HCT116 (cell line): ENCODE measurements at regions not wholly inside any gene's neighbourhood (a gene's known extent, or its start where the extent isn't known, plus 50 kb on each side); places are given as distances from the start of the nearest gene placed in this dataset.

Experiments
- ATAC-seq: fragments of 200-7000 bp; cut with Tn5 transposase; 2 replicates; pipeline ENCODE4 v1.9.1; 2020; ENCODE audit warnings: mild to moderate bottlenecking, moderate library complexity
- BruUV-seq: library from RNA; stranded (reverse); fragments of 400-500 nt; replicated peaks from 2 replicates; lab custom pipeline; 2021; lab: Mats Ljungman, UMichigan
- CTCF ChIA-PET: fragments of 300-600 bp; sonication (Branson Sonifier 250); formaldehyde crosslinking; loops from one replicate; lab custom pipeline; 2021; ENCODE audit warnings: antibody characterized with exemption; lab: Charles Lee
- POLR2A ChIA-PET: fragments of 300-600, 350-600 bp; sonication (Branson Sonifier 250); formaldehyde crosslinking; loops from one replicate; lab custom pipeline; 2021; ENCODE audit warnings: antibody characterized with exemption; lab: Charles Lee
- RAD21 ChIA-PET, 2 experiments: fragments of 300-600 bp; sonication (Branson Sonifier 250); formaldehyde crosslinking; loops; one replicate each; lab custom pipeline; 2023; ENCODE audit warnings: low total read pairs in 2 of 2; ENCODE audit not compliant: uncharacterized antibody in 2 of 2, unreplicated experiment in 2 of 2, low non-redundant PET in 1 of 2; lab: Charles Lee
- DNase-seq: peaks from one replicate; pipeline ENCODE4 v3.0.0-alpha.2; 2010; ENCODE audit warnings: low read depth, low spot score
- H2AFZ ChIP-seq: fragments of 200-600 bp; shearing (Covaris generic), sonication (generic); 2 replicates; pipeline ENCODE4 v1.6.1; 2017; ENCODE audit warnings: low read depth, mixed run types, mixed read lengths, antibody characterized with exemption, low read length; ENCODE audit not compliant: poor library complexity, severe bottlenecking
- H3K27ac ChIP-seq: 2 replicates; pipeline ENCODE4 v1.5.1; 2012; ENCODE audit warnings: low read depth, low read length
- H3K27me3 ChIP-seq: fragments of 200-600 bp; sonication (generic); 2 replicates; pipeline ENCODE4 v1.6.1; 2016; ENCODE audit warnings: mixed run types, low read length, mixed read lengths; ENCODE audit not compliant: insufficient read depth
- H3K36me3 ChIP-seq, 2 experiments: fragments of 200-500 bp in 1 of 2; fragments of 200-600 bp in 1 of 2; sonication (Bioruptor generic) in 1 of 2; sonication (generic) in 1 of 2; 2 replicates each; pipeline versions ENCODE4 v1.5.1 to v1.6.1; 2014 to 2016; ENCODE audit warnings: low read length in 2 of 2, inconsistent platforms in 1 of 2, mixed read lengths in 1 of 2, mixed run types in 1 of 2; ENCODE audit not compliant: insufficient read depth in 2 of 2, control insufficient read depth in 1 of 2
- H3K4me1 ChIP-seq, 2 experiments: fragments of 200-600 bp in 1 of 2; sonication (generic) in 1 of 2; 2 replicates each; pipeline versions ENCODE4 v1.5.1 to v1.6.1; 2012 to 2017; ENCODE audit warnings: low read length in 2 of 2, inconsistent platforms in 1 of 2, mild to moderate bottlenecking in 1 of 2, mixed read lengths in 1 of 2, mixed run types in 1 of 2, moderate library complexity in 1 of 2; ENCODE audit not compliant: insufficient read depth in 2 of 2, control insufficient read depth in 1 of 2
- H3K4me2 ChIP-seq: fragments of 200-600 bp; sonication (generic); 2 replicates; pipeline ENCODE4 v1.6.1; 2017; ENCODE audit warnings: mixed run types, low read length, mixed read lengths
- H3K4me3 ChIP-seq, 2 experiments: fragments of 200-600 bp in 1 of 2; sonication (generic) in 1 of 2; replicated peaks in 1 of 2; 2 replicates each; pipeline ENCODE4 v1.5.1; 2011 to 2016; ENCODE audit warnings: low read length in 2 of 2, control low read depth in 1 of 2, low read depth in 1 of 2, mild to moderate bottlenecking in 1 of 2, mixed read lengths in 1 of 2, mixed run types in 1 of 2
- H3K79me2 ChIP-seq: fragments of 200-600 bp; sonication (generic); 2 replicates; pipeline ENCODE4 v1.6.1; 2017; ENCODE audit warnings: mild to moderate bottlenecking, mixed run types, low read length, moderate library complexity, mixed read lengths; ENCODE audit not compliant: insufficient read depth
- H3K9ac ChIP-seq: fragments of 200-600 bp; sonication (generic); 2 replicates; pipeline ENCODE4 v1.6.1; 2016; ENCODE audit warnings: low read length, mixed read lengths
- H3K9me2 ChIP-seq: fragments of 200-600 bp; sonication (generic), shearing (Covaris generic); 2 replicates; pipeline ENCODE4 v1.6.1; 2017; ENCODE audit warnings: mixed run types, mild to moderate bottlenecking, moderate library complexity; ENCODE audit not compliant: insufficient read depth
- H3K9me3 ChIP-seq, 2 experiments: fragments of 200-500 bp in 1 of 2; fragments of 200-600 bp in 1 of 2; sonication (Bioruptor generic) in 1 of 2; sonication (generic) in 1 of 2; 2 replicates each; pipeline ENCODE4 v1.6.1; 2014 to 2017; ENCODE audit warnings: low read length in 2 of 2, mixed read lengths in 2 of 2, inconsistent platforms in 1 of 2, low read depth in 1 of 2, mild to moderate bottlenecking in 1 of 2, mixed run types in 1 of 2, moderate library complexity in 1 of 2; ENCODE audit not compliant: control insufficient read depth in 1 of 2, insufficient read depth in 1 of 2
- H4K20me1 ChIP-seq: fragments of 200-600 bp; sonication (generic), shearing (Covaris generic); 2 replicates; pipeline ENCODE4 v1.6.1; 2017; ENCODE audit warnings: mixed run types, mild to moderate bottlenecking, moderate library complexity; ENCODE audit not compliant: insufficient read depth
- ATF3 ChIP-seq: IDR thresholded peaks from 2 replicates; pipeline ENCODE4 v1.6.1; 2012
- CBX3 ChIP-seq: IDR thresholded peaks from 2 replicates; pipeline ENCODE4 v1.6.1; 2012; ENCODE audit warnings: low read depth
- CEBPB ChIP-seq: IDR thresholded peaks from 2 replicates; pipeline ENCODE4 v1.6.1; 2012; ENCODE audit warnings: low read depth
- EGR1 ChIP-seq: IDR thresholded peaks from 2 replicates; pipeline ENCODE4 v1.6.1; 2012; ENCODE audit warnings: low read depth
- ELF1 ChIP-seq: IDR thresholded peaks from 2 replicates; pipeline ENCODE4 v1.6.1; 2012; ENCODE audit warnings: low read depth, borderline replicate concordance
- EZH2 ChIP-seq: fragments of 200-600 bp; sonication (generic); IDR thresholded peaks from 2 replicates; pipeline ENCODE4 v1.6.1; 2017; ENCODE audit warnings: antibody characterized with exemption, mixed run types
- EZH2phosphoT487 ChIP-seq: fragments of 200-600 bp; IDR thresholded peaks from 2 replicates; pipeline ENCODE4 v1.6.1; 2018; ENCODE audit warnings: antibody characterized with exemption, borderline replicate concordance
- FOSL1 ChIP-seq: IDR thresholded peaks from 2 replicates; pipeline ENCODE4 v1.6.1; 2012; ENCODE audit warnings: low read depth
- MAX ChIP-seq: IDR thresholded peaks from 2 replicates; pipeline ENCODE4 v1.6.1; 2012
- POLR2AphosphoS5 ChIP-seq: IDR thresholded peaks from 2 replicates; pipeline ENCODE4 v1.6.1; 2011; ENCODE audit warnings: mild to moderate bottlenecking, low read depth, low read length, moderate library complexity
- RAD21 ChIP-seq: IDR thresholded peaks from 2 replicates; pipeline ENCODE4 v1.6.1; 2012; ENCODE audit warnings: low read depth, mild to moderate bottlenecking
- SIN3A ChIP-seq: IDR thresholded peaks from 2 replicates; pipeline ENCODE4 v1.6.1; 2012; ENCODE audit warnings: low read depth
- SP1 ChIP-seq: IDR thresholded peaks from 2 replicates; pipeline ENCODE4 v1.6.1; 2012; ENCODE audit warnings: low read depth
- SRF ChIP-seq: IDR thresholded peaks from 2 replicates; pipeline ENCODE4 v1.6.1; 2012; ENCODE audit warnings: low read depth
- TCF7L2 ChIP-seq: IDR thresholded peaks from 2 replicates; pipeline ENCODE4 v1.7.0; 2011; ENCODE audit warnings: borderline replicate concordance, inconsistent platforms; ENCODE audit not compliant: insufficient read depth, insufficient read length; ENCODE audit errors: extremely low read depth
- YY1 ChIP-seq: IDR thresholded peaks from 2 replicates; pipeline ENCODE4 v1.6.1; 2011; ENCODE audit warnings: low read length, low read depth, moderate library complexity, mild to moderate bottlenecking; ENCODE audit not compliant: insufficient replicate concordance; ENCODE audit errors: extremely low read depth
- ZBTB33 ChIP-seq: IDR thresholded peaks from 2 replicates; pipeline ENCODE4 v1.6.1; 2011; ENCODE audit warnings: mild to moderate bottlenecking, low read length, moderate library complexity; ENCODE audit not compliant: insufficient replicate concordance; ENCODE audit errors: extremely low read depth
- ZFX ChIP-seq: fragments of 450-650 bp; IDR thresholded peaks from 2 replicates; pipeline ENCODE4 v1.6.1; 2017
- ZNF274 ChIP-seq: fragments of 200-500 bp; sonication (Bioruptor generic); IDR thresholded peaks from 2 replicates; pipeline ENCODE4 v1.6.1; 2014; ENCODE audit warnings: mild to moderate bottlenecking, low read depth, low read length, inconsistent platforms
- intact Hi-C: fragments of 100-400 bp; cut with micrococcal nuclease; formaldehyde crosslinking; loops from 2 replicates; pipeline ENCODE4 v1.10.0; 2022

GRCh38 chr6:154895841-154896240 is 99.3 kb upstream of the TIAM2 start:
- RAD21 ChIA-PET = no interaction called here
- Histone ChIP-seq H3K4me1 (no peaks in the 10 kb centered on the region), H3K9ac (no peak overlapping the region), H3K4me2 (no peak overlapping the region), H3K27ac (no peak overlapping the region), H3K79me2 (no peaks in the 10 kb centered on the region), H3K9me2 (no peaks in the 10 kb centered on the region), H4K20me1 (no peaks in the 10 kb centered on the region), H3K27me3 (no peaks in the 10 kb centered on the region), H3K4me3 (no peak overlapping the region)
- POLR2A ChIA-PET = no interaction called here
- DNase-seq = no peak
- no TSS peak for BruUV-seq
- TF ChIP-seq MAX = no peak
- TF ChIP-seq TCF7L2 = no peak
- no peak for TF ChIP-seq FOSL1
- no peak for TF ChIP-seq POLR2AphosphoS5
- TF ChIP-seq, all 23 proteins: peak for 0
- no peak overlapping the region for H2AFZ ChIP-seq
- no peak for ATAC-seq
- CTCF ChIA-PET = no interaction called here
- intact Hi-C loops = no loop called here
- H3K36me3 ChIP-seq = no peaks in the 10 kb centered on the region
- no peaks in the 10 kb centered on the region for H3K9me3 ChIP-seq

- DNase-seq (no peak), ATAC-seq (no peak)
- Histone ChIP-seq H3K4me3 (no peak overlapping the region), H3K4me1 (no peaks in the 10 kb centered on the region), H3K36me3 (no peaks in the 10 kb centered on the region), H3K79me2 (no peaks in the 10 kb centered on the region), H3K27me3 (no peaks in the 10 kb centered on the region), H3K9me2 (no peaks in the 10 kb centered on the region), H3K4me2 (no peak overlapping the region), H3K9me3 (no peaks in the 10 kb centered on the region), H2AFZ (no peak overlapping the region), H4K20me1 (no peaks in the 10 kb centered on the region), H3K27ac (no peak overlapping the region), H3K9ac (no peak overlapping the region)
- BruUV-seq = no TSS peak
- CTCF ChIA-PET = no interaction called here
- RAD21 ChIA-PET = no interaction called here
- intact Hi-C loops = no loop called here
- POLR2A ChIA-PET = no interaction called here
- TF ChIP-seq CEBPB (no peak), SP1 (no peak), ZFX (no peak), EGR1 (no peak), FOSL1 (no peak), ZNF274 (no peak), SIN3A (no peak), YY1 (no peak), CBX3 (no peak), RAD21 (no peak), TCF7L2 (no peak), EZH2phosphoT487 (no peak), ZBTB33 (no peak), ATF3 (no peak), EZH2 (no peak), SRF (no peak), ELF1 (no peak)
Measured at GRCh38 chr6:154898821-154899220, 96.3 kb upstream of the TIAM2 start.
